Right cardiac atrium (tissue), 5 donors: ENCODE measurements at regions not wholly inside any gene's neighbourhood (a gene's known extent, or its start where the extent isn't known, plus 50 kb on each side); places are given as distances from the start of the nearest gene placed in this dataset.

Experiments
- ATAC-seq, 2 donors: fragments of 200-7000 bp; cut with Tn5 transposase; one replicate each; pipeline versions ENCODE4 v1.8.0 to v1.9.1; 2020; ENCODE audit warnings: moderate library complexity in 2 of 2, mild to moderate bottlenecking in 1 of 2
- DNase-seq, 3 donors: peaks; one replicate each; pipeline ENCODE4 v3.0.0-alpha.2; 2020
- H3K27ac ChIP-seq: one replicate; pipeline ENCODE4 v1.5.1; 2013; ENCODE audit warnings: mild to moderate bottlenecking, low read length, control low read depth, moderate library complexity
- H3K27me3 ChIP-seq: one replicate; pipeline ENCODE4 v1.6.1; 2013; ENCODE audit not compliant: control insufficient read depth, insufficient read depth
- H3K4me1 ChIP-seq: one replicate; pipeline ENCODE4 v1.6.1; 2013; ENCODE audit warnings: low read length; ENCODE audit not compliant: control insufficient read depth, insufficient read depth
- H3K4me3 ChIP-seq: one replicate; pipeline ENCODE4 v1.5.1; 2013; ENCODE audit warnings: low read length, control low read depth
- H3K9me3 ChIP-seq: one replicate; pipeline ENCODE4 v1.6.1; 2013; ENCODE audit warnings: low read length; ENCODE audit not compliant: control insufficient read depth
- WGBS: extraction: QIAGEN DNeasy Blood & Tissue Kit; methylation state at CpG from one replicate; pipeline ENCODE4 v1.1.7; 2013; 5-methylcytosine and 5-hydroxymethylcytosine counted together
- intact Hi-C, 4 donors: fragments of 100-400 bp; cut with DNase I; formaldehyde crosslinking; loops; one replicate each; pipeline versions ENCODE4 v1.11.0 to v1.14.0; 2022 to 2023
- donor health status: healthy with polysubstance abuse.
- donor health status: DM: no; HTN: yes; CAD: no.
- donor health status: DM: no; HTN: no; CAD: no.
- donor health status: DM: no; HTN: yes; CAD: no; lungs with severe emphysema.
- donor health status: DM: yes; HTN: yes; CAD: no.

DNA sequence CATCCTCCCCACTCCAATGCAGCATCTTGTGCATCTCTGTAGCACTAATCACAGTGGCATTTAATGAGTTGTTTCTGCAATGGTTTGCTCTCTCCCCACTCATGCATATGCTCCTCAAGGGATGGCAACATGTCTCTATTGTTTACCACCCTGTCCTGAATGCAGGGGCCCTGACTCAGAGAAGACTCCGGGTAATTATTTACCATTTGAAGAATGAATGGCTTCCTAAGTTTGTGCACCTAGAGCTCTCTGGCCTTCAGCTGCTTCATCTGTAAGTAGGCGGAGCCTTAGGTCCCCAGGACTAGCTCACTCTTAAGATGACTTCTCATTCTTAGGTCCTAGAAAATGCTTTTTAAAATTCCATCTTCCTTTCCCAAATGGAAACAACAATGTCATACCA lies 63.7 kb upstream of the IGSF21 start:
- ATAC-seq: no peak
- H3K27ac ChIP-seq: no peak overlapping the region
- 80% methylated on average over 2 of the region's 2 CpGs for WGBS
- H3K27me3 ChIP-seq: no peaks in the 10 kb centered on the region
- no peak for DNase-seq
- no peak overlapping the region for H3K4me3 ChIP-seq
- no peaks in the 10 kb centered on the region for H3K4me1 ChIP-seq
- H3K9me3 ChIP-seq: no peaks in the 10 kb centered on the region
- intact Hi-C loops: no loop called here

DNA sequence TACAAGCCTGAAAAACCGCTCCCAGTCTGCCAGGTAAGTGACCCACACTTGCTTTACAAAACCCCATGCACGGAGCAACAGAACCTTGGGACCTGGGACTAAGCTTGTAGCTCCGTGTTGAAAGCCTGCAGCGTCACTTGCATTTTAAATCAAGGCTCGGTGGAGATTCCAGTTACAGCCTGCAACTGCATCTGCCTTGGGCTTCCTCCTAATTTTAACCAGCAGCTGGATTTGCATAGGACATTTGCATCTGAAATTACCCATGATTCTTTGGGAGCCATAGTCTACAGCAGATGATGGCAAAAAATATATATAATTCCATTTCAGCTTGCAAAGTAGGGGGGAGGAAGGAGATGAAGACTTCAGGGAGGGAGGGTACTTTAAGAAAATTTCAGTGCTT lies 62.4 kb upstream of the IGSF21 start:
- no peaks in the 10 kb centered on the region for H3K27me3 ChIP-seq
- no peak overlapping the region for H3K27ac ChIP-seq
- no peaks in the 10 kb centered on the region for H3K9me3 ChIP-seq
- intact Hi-C loops: no loop called here
- no peak overlapping the region for H3K4me3 ChIP-seq
- ATAC-seq: no peak
- 45% methylated on average over 5 of the region's 5 CpGs for WGBS
- no peak for DNase-seq
- H3K4me1 ChIP-seq: no peaks in the 10 kb centered on the region

DNA sequence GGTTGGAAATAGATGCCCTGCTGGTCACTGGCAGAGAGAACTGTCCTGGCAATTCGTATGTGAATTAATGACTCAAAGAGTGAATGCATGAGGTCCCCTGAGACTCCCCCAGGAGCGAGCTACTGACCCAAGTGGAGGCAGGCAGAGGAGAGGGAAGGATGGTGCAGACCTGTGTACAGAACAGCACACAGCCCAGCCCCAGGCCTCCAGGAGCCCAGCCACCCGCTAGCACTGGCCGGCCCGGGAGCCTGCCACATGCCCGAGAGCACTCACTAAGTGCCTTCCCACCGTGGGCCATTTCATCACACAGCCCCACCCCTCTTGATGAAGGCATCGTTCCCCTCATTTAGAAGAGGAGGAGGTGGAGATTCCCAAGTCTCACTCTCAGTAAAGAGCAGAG lies 62.0 kb upstream of the IGSF21 start:
- DNase-seq (no peak), ATAC-seq (no peak)
- Histone ChIP-seq H3K4me1 (no peaks in the 10 kb centered on the region), H3K9me3 (no peaks in the 10 kb centered on the region), H3K27me3 (no peaks in the 10 kb centered on the region), H3K4me3 (no peak overlapping the region), H3K27ac (no peak overlapping the region)
- intact Hi-C loops: no loop called here
- 55% methylated on average over 8 of the region's 8 CpGs for WGBS

DNA sequence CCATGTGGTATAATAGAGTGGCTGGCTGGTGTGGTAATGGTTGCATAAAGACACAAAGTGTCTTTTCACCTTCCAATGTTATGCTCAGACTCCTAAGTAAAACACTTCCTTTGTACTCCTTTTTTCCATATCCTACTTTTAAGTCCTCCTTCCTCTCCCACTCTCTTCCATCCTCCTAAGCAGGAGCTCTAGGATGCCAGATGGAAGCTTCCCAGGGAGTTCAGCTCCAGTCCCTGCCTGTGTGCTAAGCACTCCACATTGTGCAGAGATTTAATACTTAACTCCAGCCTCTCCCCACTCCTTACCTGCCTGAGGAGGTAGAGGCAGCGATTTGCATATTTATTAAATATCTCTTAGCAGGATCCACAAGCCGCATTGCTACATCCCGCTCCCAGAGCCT lies 60.5 kb upstream of the IGSF21 start:
- Histone ChIP-seq H3K4me1 (no peaks in the 10 kb centered on the region), H3K27me3 (no peaks in the 10 kb centered on the region), H3K9me3 (no peaks in the 10 kb centered on the region), H3K27ac (no peak overlapping the region), H3K4me3 (no peak overlapping the region)
- ATAC-seq (no peak), DNase-seq (no peak)
- WGBS: 85% methylated on average over 3 of the region's 3 CpGs
- intact Hi-C loops: no loop called here

DNA sequence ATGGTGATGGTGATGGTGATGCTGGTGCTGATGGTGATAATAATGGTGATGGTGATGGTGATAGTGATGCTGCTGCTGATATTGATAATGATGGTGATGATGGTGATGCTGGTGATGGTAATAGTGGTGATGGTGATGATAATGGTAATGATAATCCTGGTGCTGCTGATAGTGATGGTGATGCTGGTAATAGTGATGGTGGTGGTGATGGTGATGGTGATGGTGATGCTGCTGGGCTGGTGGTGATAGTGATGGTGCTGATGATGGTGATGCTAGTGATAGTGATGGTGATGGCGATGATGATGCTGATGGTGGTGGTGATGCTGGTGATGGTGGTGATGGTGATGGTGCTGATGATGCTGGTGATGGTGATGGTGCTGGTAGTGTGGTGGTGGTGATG lies 58.4 kb upstream of the IGSF21 start:
- DNase-seq (no peak), ATAC-seq (no peak)
- 90% methylated on average over 1 of the region's 1 CpG for WGBS
- intact Hi-C loops: no loop called here
- H3K9me3 ChIP-seq: no peaks in the 10 kb centered on the region
- no peaks in the 10 kb centered on the region for H3K4me1 ChIP-seq
- H3K27me3 ChIP-seq: no peaks in the 10 kb centered on the region
- H3K4me3 ChIP-seq: no peak overlapping the region
- no peak overlapping the region for H3K27ac ChIP-seq

DNA sequence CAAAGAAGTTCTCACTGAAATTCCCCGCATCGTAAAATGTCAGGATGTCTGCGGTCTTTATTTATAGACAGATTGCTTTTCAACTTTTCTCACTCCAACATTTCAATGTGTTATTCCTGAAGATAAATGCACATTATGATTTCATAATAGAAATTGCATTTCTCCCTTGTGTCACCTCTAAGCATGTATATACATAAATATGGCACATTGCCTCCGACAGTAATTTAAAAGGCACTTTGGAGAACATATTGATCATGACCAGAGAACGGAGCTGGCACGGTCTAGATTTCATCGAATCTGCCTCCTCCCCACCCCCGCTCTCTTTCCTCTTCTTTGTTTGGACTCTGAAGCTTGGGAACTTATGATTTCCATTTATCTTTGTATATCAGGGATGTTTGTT lies 54.9 kb upstream of the IGSF21 start:
- H3K4me3 ChIP-seq: no peak overlapping the region
- H3K27me3 ChIP-seq: no peaks in the 10 kb centered on the region
- no peaks in the 10 kb centered on the region for H3K9me3 ChIP-seq
- DNase-seq (no peak), ATAC-seq (no peak)
- intact Hi-C loops: no loop called here
- WGBS: 82% methylated on average over 8 of the region's 8 CpGs
- H3K4me1 ChIP-seq: no peaks in the 10 kb centered on the region
- H3K27ac ChIP-seq: no peak overlapping the region

DNA sequence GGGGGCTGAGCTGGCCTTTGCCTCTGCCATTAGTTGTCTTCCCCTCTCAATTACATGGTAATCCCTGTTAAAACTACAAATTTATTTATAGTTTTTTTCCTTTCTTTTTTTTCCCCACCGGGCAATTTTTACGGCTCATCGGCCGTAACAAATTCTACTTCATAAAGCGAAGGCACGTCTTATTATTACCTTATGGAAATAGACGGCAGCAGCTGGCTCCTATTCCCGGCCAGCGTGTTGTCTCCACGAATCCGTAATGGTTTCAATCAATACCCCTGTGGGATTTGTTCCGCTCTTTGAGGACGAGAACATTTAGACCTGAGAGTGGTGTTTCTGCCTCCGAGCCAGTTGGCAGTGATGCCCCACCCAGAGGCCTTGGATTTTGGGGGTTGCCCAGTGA lies 52.4 kb upstream of the IGSF21 start:
- DNase-seq (no peak), ATAC-seq (no peak)
- no peak overlapping the region for H3K27ac ChIP-seq
- H3K4me1 ChIP-seq: no peaks in the 10 kb centered on the region
- 89% methylated on average over 14 of the region's 14 CpGs for WGBS
- no peak overlapping the region for H3K4me3 ChIP-seq
- no peaks in the 10 kb centered on the region for H3K9me3 ChIP-seq
- no peaks in the 10 kb centered on the region for H3K27me3 ChIP-seq
- intact Hi-C loops: no loop called here

DNA sequence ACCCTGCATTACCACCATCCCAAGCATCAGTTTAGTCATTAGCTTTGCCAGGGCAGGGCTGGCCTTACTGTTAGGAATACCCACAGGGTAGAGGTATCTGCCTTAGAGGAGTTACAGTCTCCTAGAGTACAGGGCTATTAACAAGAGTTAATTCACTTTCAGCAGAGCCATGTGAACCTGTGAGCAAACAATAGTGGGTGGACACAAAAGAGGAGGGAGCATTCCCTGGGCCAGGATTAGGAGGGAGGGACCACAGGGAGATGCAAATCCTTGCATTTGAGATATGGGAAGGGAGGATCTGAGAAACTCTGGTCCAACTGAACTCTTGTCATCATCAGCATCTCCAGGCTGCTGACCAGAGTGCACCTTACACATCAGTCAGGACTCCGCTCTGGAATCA lies 51.1 kb upstream of the IGSF21 start:
- intact Hi-C loops: no loop called here
- no peak for ATAC-seq
- no peak overlapping the region for H3K4me3 ChIP-seq
- WGBS: 83% methylated on average over 1 of the region's 1 CpG
- no peaks in the 10 kb centered on the region for H3K27me3 ChIP-seq
- H3K27ac ChIP-seq: no peak overlapping the region
- H3K4me1 ChIP-seq: no peaks in the 10 kb centered on the region
- H3K9me3 ChIP-seq: no peaks in the 10 kb centered on the region
- no peak for DNase-seq

DNA sequence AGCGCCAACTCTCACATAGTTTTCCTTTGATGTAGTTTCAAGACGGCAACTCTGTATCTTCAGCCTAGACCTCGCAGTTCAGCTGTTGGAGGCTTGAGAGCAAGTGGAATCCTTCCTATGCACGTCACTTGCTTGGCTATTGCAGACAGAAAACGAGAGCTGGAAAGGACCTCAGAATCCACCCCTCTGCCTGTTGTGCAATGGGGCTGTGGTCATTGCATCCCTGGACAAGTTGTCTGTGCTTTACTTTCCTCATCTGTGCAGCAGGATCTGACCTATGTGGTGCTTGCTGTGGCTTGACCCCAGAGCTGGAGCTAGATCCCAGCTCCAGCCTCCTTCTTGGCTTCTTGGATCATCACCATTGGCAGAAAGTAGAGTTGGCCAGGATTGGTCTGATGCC lies 50.0 kb upstream of the IGSF21 start:
- Histone ChIP-seq H3K4me1 (no peaks in the 10 kb centered on the region), H3K9me3 (no peaks in the 10 kb centered on the region), H3K27ac (no peak overlapping the region), H3K27me3 (no peaks in the 10 kb centered on the region), H3K4me3 (no peak overlapping the region)
- ATAC-seq (no peak), DNase-seq (no peak)
- intact Hi-C loops: no loop called here
- 70% methylated on average over 5 of the region's 5 CpGs for WGBS
